NCI-H510A treated with DMSO at 0.1 percent for 48 hours (cell line): ENCODE measurements at regions not wholly inside any gene's neighbourhood (a gene's known extent, or its start where the extent isn't known, plus 50 kb on each side); places are given as distances from the start of the nearest gene placed in this dataset.
"Not testable (repeated sequence)": the region's sequence is repeated elsewhere in the genome, so short reads cannot be mapped to it uniquely, and the experiment has no call there.

Source experiments
- DNase-seq: peaks from one replicate; lab custom pipeline; 2025; lab: John Stamatoyannopoulos, UW

DNA sequence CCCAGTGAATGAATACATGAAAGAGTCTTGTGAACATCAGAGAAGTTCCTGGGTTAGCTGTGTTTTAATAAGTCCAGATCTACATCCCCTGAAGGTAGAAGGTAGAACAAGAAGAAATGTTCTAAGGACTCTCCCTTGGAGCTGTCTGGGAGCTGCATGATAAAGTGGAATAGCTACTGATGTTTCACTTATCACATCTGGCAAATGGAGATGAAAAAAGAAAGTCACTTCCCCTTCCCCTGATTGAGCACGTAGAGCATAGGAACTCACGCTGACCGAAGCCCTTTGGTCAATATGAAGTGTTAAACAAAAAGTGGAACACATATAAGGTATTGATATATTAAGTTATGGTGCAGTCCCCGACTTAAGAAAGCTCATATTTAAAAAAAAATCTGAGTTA lies 53.2 kb upstream of the PARP1 start:
- no peak for DNase-seq

DNA sequence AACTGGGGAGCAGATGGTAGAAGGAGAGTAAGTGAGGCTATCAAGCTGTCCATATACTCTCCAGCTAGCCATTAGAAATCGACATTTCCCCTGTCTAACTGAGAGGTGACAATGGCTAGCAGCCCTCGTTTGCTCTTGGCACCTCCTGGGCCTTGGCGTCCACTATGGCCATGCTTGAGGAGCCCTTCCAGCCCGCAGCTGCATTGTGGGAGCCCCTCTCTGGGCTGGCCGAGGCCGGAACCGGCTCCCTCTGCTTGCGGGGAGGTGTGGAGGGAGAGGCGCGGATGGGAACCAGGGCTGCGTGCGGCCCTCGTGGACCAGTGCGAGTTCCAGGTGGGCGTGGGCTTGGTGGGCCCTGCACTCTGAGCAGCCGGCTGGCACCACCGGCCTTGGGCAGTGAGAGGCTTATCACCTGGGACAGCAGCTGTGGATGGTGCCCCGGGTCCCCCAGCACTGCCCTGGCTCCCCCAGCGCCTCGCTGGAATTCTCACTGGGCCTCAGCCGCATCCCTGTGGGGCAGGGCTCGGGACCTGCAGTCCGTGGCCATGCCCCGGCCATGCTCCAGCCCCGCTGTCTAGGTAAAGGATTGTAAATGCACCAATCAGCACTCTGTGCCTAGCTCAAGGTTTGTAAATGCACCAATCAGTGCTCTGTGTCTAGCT lies 56.2 kb upstream of the PARP1 start:
- no peak for DNase-seq

GRCh38 chr1:226464587-226464971 lies 56.7 kb upstream of the PARP1 start:
- not testable (repeated sequence) for DNase-seq

GRCh38 chr1:226466296-226466695 lies 58.4 kb upstream of the PARP1 start:
- no peak for DNase-seq

DNA sequence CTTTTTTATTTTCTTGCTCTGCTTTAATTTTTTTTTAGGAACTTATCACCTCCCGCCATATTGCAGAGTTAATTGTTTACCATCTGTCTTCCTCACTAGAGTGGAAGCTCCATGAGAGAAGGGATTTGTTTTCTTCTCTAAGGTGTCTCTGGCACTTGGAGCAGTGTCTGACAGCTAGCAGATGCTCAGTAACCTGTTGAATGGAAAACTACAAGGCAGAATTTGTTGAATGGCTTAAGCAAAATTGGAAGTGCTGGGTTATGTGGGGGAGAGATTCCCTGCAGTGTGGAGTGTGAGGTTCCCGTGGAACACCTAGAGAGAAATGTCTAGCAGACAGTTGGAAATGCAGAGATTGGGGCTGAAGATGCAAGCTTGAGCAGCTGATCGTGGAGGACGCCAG lies 59.5 kb upstream of the PARP1 start:
- no peak for DNase-seq

GRCh38 chr1:226470921-226471866 lies 63.3 kb upstream of the PARP1 start:
- DNase-seq: no peak

- DNase-seq: no peak
Measured at GRCh38 chr1:226473325-226473724, 65.4 kb upstream of the PARP1 start.

DNA sequence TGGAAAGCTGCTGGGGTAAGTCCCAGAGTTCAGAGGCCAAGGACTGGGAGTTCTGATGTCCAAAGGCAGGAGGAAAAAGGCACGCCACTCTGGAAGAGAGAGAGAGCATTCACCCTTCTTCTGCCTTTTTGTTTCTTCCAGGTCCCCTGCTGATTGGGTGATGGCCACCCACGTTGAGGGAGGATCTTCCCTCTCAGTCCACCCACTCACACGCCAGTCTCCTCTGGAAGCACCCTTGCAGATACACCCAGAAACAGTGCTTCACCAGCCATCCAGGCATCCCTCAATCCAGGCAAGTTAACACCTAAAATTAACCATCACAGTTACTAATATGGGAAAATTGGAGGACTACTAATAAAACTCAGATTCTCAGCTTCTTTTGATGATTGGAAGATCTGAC lies 66.1 kb upstream of the PARP1 start:
- no peak for DNase-seq

DNA sequence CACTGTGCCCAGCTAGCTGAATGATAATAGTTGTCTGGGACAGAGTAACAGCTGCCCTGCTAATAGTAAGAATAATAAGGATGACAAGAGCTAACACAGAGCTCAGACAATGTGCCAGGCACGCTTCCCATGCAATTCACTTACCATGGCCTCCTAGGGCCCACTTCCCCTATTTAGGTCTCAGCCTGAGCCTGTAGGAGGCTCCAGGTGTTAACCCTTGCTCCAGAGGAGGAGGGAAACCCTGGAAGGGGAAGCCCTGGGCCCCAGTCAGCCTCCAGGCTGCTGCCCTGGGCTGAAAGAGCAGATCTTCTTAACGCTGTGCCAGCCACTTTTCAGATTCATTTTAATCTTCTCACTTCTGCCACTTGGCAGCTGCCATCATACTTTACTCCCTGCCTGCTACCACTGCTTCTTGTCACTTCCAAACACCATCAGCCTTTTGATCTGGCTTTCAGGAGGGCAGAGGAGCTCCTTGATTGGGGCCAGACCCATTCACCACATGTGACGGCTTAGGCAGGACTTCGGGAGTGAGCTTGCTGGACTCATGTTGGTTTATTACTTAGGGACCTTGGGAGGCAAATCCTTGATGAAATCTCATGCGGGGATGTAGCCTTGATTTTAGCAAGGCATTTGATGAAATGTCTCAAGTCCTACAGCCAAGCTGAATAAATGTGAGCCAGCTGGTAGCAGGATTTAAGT lies 66.7 kb upstream of the PARP1 start:
- no peak for DNase-seq

GRCh38 chr1:226475142-226475511 lies 67.2 kb upstream of the PARP1 start:
- no peak for DNase-seq

DNA sequence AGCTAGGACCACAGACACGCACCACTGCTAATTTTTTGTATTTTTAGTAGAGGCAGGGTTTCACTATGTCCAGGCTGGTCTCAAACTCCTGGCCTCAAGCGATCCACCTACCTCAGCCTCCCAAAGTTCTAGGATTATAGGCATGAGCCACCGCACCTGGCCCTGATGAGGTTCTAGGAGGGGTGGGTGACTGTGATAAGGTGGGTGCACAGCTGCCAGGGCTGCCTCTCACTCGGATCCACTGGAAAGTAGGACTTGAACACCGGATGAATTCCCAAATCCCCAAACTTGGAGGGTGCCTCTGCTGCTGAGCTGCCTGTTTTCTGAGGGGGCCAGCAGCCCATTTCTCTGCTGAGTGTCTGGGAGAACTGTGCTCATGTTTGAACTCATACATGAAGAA lies 68.2 kb upstream of the PARP1 start:
- DNase-seq: no peak

DNA sequence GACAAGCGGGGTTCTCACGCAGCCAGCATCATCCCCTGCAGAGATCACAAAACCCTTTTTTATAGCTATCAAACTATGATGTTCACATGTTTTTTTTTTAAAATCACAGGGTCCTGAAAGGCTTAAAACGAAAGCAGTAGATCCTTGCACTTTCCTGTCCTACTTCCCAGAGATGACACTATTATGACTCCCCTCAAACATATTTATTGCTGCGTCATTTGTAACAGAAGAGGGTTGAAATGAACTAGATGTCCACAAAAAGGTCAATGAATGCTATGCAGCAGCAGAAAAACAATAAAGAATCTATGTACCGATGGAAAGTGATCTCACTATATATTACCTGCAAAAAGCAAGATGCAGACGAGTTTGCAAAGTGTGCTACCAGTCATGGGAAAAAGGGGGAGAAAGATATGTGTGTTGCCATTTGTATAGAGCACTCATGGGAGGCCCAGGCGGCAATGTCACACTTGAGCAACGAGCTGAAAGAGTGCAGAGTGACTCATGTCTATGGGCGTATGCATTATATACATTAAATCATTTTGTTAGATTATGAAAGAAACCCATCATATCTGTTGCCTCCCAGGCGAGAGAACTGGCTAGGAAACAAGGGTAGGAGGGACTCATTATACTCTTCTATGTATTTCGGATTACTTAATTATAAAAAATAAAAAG lies 68.9 kb upstream of the PARP1 start:
- DNase-seq: no peak

- DNase-seq: peak; percentile 6
Measured at GRCh38 chr1:226479474-226479873, 69.1 kb upstream of the STUM start.

- DNase-seq: no peak
Measured at GRCh38 chr1:226480461-226480860, 68.1 kb upstream of the STUM start.

- DNase-seq: no peak
Measured at GRCh38 chr1:226481133-226481532, 67.4 kb upstream of the STUM start.

DNA sequence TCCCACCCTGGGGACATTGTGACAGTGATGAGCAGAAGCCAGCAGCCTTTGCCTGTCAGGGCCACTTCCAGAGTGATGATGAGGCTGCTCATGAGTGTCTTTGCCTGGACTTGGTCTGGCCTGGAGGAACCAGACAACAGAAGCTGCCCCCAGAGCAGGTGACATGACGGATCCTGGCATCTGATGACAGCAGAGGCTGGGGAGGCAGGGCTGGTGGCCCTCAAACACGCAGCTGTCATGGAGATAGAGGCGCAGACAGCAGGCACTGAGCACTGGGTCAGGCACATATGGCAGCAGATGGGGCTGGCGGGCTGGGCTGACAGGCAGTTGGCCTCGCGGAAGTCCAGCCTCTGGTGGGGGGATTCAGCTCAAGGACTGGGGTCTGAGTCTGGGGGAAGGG lies 66.4 kb upstream of the STUM start:
- no peak for DNase-seq

DNA sequence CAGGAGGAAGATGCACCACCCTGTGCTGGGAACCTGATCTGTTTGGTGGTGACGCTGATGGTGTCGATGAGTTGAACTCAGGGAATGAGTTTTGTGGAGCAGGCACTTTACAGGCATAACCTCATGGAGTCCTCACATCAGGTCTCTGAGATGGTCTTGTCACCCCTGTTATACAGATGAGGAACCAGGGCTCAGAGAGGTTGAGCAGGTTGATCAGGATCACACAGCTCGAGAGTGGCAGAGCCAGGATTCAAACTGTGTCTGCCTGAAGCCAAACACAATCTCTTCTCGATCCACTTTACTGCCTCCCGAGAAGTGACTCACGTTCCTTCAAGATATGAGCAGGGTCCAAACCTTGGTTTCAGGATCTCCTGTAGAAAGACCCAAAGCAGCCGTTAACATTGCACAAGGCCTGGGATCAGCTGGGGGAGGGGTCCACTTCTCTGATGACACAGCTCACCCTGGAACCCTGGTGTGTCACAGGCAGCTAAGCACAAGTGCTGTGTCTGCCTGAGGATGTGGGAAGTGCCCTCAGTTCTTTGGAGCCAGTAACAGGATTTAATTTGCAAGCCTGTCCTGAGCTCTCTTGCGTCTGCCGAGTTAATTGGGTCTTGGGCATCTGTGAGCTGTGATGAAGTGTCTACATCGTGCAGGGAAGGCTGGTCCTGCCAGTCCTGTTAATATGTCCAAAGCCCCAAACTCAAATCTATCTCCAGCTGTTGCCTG lies 65.4 kb upstream of the STUM start:
- DNase-seq: no peak

DNA sequence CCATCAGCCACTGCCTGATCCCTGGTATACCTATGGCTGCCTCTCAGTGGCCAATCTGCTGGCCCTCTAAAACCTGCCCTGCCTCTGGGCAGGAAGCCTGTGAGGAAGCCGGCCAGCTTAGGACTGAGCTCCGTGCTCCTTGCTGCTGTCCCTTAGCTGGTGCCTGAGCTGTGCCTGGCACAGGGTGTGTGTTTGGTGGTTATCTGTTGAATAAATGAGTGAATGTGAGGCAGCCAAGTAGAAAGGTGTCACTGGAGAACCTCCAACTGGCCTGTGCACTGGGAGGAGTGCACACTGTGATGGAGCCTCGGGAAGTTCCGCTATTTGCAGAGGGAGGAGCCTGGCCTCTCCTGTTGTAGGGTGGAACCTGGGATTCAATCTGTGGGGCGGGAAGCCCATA lies 63.4 kb upstream of the STUM start:
- no peak for DNase-seq

DNA sequence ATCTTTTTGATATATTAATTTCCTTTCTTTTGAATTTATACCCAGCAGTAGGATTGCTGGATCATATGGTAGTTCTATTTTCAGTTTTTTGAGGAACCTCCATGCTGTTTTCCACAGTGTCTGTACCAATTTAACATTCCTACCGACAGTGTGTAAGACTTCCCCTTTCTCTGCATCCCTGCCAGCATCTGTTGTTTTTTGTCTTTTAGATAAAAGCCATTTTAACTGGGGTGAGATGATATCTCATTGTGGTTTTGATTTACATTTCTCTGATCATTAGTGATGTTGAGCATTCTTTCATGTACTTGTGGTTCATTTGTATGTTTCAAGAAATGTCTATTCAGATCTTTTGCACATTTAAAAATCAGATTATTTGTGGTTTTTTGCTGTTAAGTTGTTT lies 62.4 kb upstream of the STUM start:
- DNase-seq: no peak

DNA sequence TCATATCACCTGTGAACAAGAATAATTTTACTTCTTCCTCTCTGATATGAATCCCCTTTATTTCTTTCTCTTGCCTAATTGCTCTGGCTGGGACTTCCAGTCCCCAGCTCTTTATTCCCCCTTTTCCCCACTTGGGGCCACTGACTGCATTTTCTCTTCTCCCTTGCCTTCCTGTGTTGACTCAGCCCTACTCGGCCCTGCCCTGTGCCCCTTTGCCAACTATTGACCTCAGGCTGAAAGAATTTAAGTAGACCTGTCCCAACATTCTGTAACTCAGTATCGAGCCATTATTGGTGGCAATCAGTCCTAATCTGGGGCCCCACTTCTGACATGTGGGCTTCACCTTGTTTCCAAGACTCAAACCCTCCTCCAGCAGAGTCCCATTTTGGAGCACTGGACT lies 60.6 kb upstream of the STUM start:
- no peak for DNase-seq

DNA sequence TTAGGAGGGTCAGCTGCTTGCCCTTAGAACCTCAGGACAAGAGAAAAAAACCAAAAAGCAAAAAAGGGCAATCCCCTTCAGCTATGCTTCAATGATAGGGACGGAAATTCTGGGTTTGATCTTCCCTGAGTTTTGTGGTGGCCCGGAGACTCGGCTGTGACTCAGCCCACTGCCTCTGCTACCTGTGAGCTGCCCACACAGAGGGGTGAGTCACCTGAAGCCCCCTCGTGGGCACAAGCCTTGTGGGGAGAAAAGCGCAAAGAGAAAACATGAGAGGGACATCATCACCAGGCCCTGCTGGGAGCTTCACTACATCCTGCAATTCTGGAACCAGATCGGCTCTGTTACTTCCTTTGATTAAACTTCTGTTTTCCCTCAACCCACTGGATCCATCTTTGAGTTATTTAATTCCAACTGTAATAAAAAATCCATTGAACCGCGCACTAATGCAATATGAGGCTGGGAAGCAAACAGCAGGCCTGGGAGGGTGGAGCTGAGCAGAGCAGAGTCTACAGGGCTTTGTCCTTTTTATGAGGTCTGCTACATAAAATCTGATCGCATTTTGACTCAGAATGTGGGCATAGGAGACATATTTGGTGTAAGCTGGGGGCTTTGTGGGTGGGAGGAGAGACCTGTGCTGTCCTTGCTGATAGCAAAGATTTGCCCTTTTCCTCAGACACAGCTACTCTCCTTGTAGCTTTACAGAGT lies 58.7 kb upstream of the STUM start:
- no peak for DNase-seq
